Aorta (tissue), 5 donors: ENCODE measurements at regions not wholly inside any gene's neighbourhood (a gene's known extent, or its start where the extent isn't known, plus 50 kb on each side); places are given as distances from the start of the nearest gene placed in this dataset.
"Not testable (repeated sequence)": the region's sequence is repeated elsewhere in the genome, so short reads cannot be mapped to it uniquely, and the experiment has no call there.

ENCODE experiments used
- ATAC-seq: fragments of 200-7000 bp; cut with Tn5 transposase; one replicate; pipeline ENCODE4 v1.9.1; 2022; ENCODE audit warnings: moderate library complexity; ENCODE audit not compliant: low FRiP score
- DNase-seq, 2 donors: peaks; one replicate each; pipeline ENCODE4 v3.0.0-alpha.2; 2020
- H3K27ac ChIP-seq, 2 donors: one replicate each; pipeline ENCODE4 v1.5.1; 2013; ENCODE audit warnings: low read length in 2 of 2, mild to moderate bottlenecking in 2 of 2, moderate library complexity in 2 of 2, control low read depth in 1 of 2, inconsistent platforms in 1 of 2, low read depth in 1 of 2
- H3K27me3 ChIP-seq, 2 donors: one replicate each; pipeline ENCODE4 v1.6.1; 2013; ENCODE audit warnings: control low read depth in 1 of 2, low read length in 1 of 2, mild to moderate bottlenecking in 1 of 2, moderate library complexity in 1 of 2; ENCODE audit not compliant: insufficient read depth in 2 of 2, control insufficient read depth in 1 of 2
- H3K36me3 ChIP-seq, 2 donors: one replicate each; pipeline ENCODE4 v1.6.1; 2013; ENCODE audit warnings: control low read depth in 1 of 2, low read length in 1 of 2, mild to moderate bottlenecking in 1 of 2; ENCODE audit not compliant: insufficient read depth in 2 of 2, control insufficient read depth in 1 of 2
- H3K4me1 ChIP-seq, 2 donors: one replicate each; pipeline ENCODE4 v1.6.1; 2013; ENCODE audit warnings: low read length in 2 of 2, control low read depth in 1 of 2, mild to moderate bottlenecking in 1 of 2, moderate library complexity in 1 of 2; ENCODE audit not compliant: insufficient read depth in 2 of 2, control insufficient read depth in 1 of 2
- H3K4me3 ChIP-seq, 2 donors: one replicate each; pipeline ENCODE4 v1.5.1; 2013; ENCODE audit warnings: low read length in 2 of 2, control low read depth in 1 of 2, mild to moderate bottlenecking in 1 of 2
- H3K9me3 ChIP-seq: one replicate; pipeline ENCODE4 v1.6.1; 2013; ENCODE audit warnings: mild to moderate bottlenecking, low read length; ENCODE audit not compliant: control insufficient read depth
- WGBS, 2 donors: extraction: QIAGEN DNeasy Blood & Tissue Kit; methylation state at CpG; one replicate each; pipeline ENCODE4 v1.1.7; 2013; 5-methylcytosine and 5-hydroxymethylcytosine counted together
- intact Hi-C, 2 donors: fragments of 100-400 bp; cut with DNase I; formaldehyde crosslinking; loops; one replicate each; pipeline versions ENCODE4 v1.14.2 to v1.15.0; 2022
- donor health status: healthy with polysubstance abuse.
- donor health status: Bipolar disorder and iron deficiency.
- donor health status: DM: no; HTN: no; CAD: no.
- donor health status: DM: no; HTN: no; CAD: no.
- donor health status: DM: yes; HTN: yes; CAD: no.

GRCh38 chr9:93886911-93887310 is 68.2 kb downstream of the BARX1 start:
- no peaks in the 10 kb centered on the region for H3K27me3 ChIP-seq
- no peak overlapping the region for H3K4me3 ChIP-seq
- H3K27ac ChIP-seq, result no peak overlapping the region
- no peak for DNase-seq
- no peaks in the 10 kb centered on the region for H3K36me3 ChIP-seq
- 65 to 68% methylated on average over 7 of the region's 7 CpGs for WGBS, 2 donors
- ATAC-seq, result no peak
- H3K4me1 ChIP-seq, result no peaks in the 10 kb centered on the region
- intact Hi-C loops, result no loop called here
- peaks cover 5% of the 10 kb centered on the region for H3K9me3 ChIP-seq

DNA sequence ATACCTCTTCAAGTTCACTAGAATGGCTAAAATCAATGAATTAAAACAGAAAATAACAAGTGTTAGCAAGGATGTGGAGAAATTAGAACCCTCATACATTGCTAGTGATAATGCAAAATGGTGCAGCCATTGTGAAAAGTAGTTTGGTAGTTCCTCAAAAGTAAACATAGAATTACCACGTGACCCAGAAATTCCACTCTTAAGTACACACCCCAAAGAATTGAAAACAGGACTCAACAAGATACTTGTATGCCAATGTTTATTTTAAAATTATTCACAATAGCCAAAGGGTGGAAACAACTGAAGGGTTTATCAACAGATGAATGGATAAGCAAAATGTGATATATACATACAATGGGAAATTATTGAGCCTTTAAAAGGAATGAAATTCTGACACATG is 70.3 kb downstream of the BARX1 start:
- WGBS, 2 donors, result 33 to 34% methylated on average over 1 of the region's 1 CpG
- no peak for ATAC-seq
- Histone ChIP-seq H3K9me3 (peaks cover 6% of the 10 kb centered on the region), H3K4me3 (no peak overlapping the region), H3K36me3 (no peaks in the 10 kb centered on the region), H3K27me3 (no peaks in the 10 kb centered on the region), H3K4me1 (no peaks in the 10 kb centered on the region), H3K27ac (no peak overlapping the region)
- no peak for DNase-seq
- intact Hi-C loops, result no loop called here

GRCh38 chr9:93879662-93880407 is 75.3 kb downstream of the BARX1 start:
- ATAC-seq, intact Hi-C loops, H3K4me1 ChIP-seq, H3K9me3 ChIP-seq, H3K4me3 ChIP-seq, H3K27me3 ChIP-seq, H3K27ac ChIP-seq, DNase-seq, H3K36me3 ChIP-seq: not testable (repeated sequence)
- 95% methylated on average over 34 to 35 of the region's 35 CpGs for WGBS, 2 donors

GRCh38 chr9:93875330-93875729 is 79.8 kb downstream of the BARX1 start:
- ATAC-seq (no peak), DNase-seq (no peak)
- Histone ChIP-seq H3K4me1 (no peaks in the 10 kb centered on the region), H3K27me3 (no peaks in the 10 kb centered on the region), H3K4me3 (no peak overlapping the region), H3K9me3 (peaks cover 10% of the 10 kb centered on the region), H3K36me3 (no peaks in the 10 kb centered on the region), H3K27ac (no peak overlapping the region)
- intact Hi-C loops, result no loop called here

DNA sequence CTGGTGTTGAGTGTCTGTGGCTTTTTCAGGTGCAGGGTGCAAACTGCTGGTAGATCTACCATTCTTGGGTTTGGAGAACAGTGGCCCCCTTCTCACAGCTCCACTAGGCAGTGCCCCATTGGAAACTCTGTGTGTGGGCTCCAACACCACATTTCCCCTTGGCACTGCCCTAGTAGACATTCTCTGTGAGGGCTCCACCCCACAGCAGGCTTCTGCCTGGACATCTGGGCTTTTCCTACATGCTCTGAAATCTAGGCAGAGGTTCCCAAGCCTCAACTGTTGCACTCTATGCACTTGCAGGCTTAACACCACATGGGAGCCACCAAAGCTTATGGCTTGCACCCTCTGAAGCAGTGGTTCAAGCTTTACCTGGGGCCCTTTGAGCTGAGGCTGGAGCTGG is 80.9 kb downstream of the BARX1 start:
- intact Hi-C loops, result no loop called here
- ATAC-seq, result no peak
- H3K27ac ChIP-seq, result no peak overlapping the region
- H3K4me1 ChIP-seq, result no peaks in the 10 kb centered on the region
- no peak overlapping the region for H3K4me3 ChIP-seq
- no peaks in the 10 kb centered on the region for H3K27me3 ChIP-seq
- peaks cover 10% of the 10 kb centered on the region for H3K9me3 ChIP-seq
- DNase-seq, result no peak
- no peaks in the 10 kb centered on the region for H3K36me3 ChIP-seq

DNA sequence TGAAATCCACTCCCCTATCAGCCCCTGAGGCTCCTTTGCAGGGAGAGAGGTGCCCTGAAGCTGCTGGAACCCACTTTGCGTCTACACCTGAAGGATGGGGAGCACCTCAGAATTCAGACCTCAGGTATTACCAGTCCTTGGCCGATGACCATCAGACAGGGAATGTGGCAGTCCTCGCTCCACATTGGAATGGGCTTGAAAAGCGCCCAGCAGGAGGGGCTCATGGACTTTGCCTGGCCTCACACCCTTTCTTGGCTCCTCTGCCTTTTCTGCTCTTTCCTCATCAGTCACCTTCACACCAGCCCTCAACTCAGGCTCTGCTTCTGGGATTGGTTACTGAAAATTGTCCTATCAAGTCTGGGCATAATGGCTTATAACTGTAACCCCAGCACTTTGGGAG is 83.9 kb downstream of the BARX1 start:
- DNase-seq (no peak), ATAC-seq (no peak)
- Histone ChIP-seq H3K4me3 (no peak overlapping the region), H3K9me3 (peaks cover 10% of the 10 kb centered on the region), H3K27ac (no peak overlapping the region), H3K4me1 (no peaks in the 10 kb centered on the region), H3K36me3 (no peaks in the 10 kb centered on the region), H3K27me3 (no peaks in the 10 kb centered on the region)
- 87 to 90% methylated on average over 4 of the region's 4 CpGs for WGBS, 2 donors
- intact Hi-C loops, result no loop called here

DNA sequence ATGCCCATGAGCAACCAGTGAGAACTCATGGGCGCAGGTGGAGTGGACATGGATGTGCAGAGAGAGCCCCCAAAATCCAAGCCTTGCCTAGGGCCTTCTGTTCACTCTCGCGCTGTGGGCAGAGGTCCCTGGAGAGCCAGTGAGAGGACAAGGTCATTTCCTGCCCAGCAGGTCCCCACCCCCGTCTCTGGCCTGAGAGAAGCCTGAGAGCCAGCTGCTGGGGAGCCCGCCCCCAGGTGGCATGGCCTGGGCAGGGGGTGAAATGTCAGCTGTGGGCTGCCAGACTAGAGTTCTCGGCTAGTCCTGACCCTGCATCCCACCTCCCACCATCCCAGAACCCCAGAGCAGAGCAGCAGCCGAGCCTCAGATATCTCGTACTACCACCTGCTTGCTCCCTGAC is 85.3 kb downstream of the BARX1 start:
- intact Hi-C loops, result no loop called here
- Histone ChIP-seq H3K4me1 (no peaks in the 10 kb centered on the region), H3K4me3 (no peak overlapping the region), H3K27ac (no peak overlapping the region), H3K27me3 (no peaks in the 10 kb centered on the region), H3K9me3 (peaks cover 8% of the 10 kb centered on the region), H3K36me3 (no peaks in the 10 kb centered on the region)
- ATAC-seq (no peak), DNase-seq (no peak)
- WGBS, 2 donors, result 84 to 86% methylated on average over 8 of the region's 8 CpGs

DNA sequence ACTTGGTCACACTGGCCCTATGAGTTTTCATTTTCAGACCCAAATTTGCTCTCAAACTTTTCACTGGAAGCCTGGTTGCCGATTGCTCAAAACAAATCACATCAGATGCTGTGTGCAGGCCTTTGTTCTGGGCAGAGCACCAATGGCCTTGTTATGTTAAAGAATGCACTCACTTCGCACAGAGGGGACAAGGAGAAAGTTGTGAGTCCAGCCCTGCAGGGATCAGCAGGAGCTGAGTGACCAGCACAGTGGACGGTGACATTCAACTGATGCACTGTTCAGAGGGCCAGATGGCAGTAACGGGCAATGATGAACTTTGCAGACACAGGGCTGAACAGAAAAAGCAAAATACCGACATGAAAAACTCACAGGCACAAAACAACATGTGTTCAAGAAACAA is 86.1 kb downstream of the BARX1 start:
- Histone ChIP-seq H3K9me3 (peaks cover 5% of the 10 kb centered on the region), H3K4me1 (no peaks in the 10 kb centered on the region), H3K27me3 (no peaks in the 10 kb centered on the region), H3K36me3 (no peaks in the 10 kb centered on the region), H3K4me3 (no peak overlapping the region), H3K27ac (no peak overlapping the region)
- intact Hi-C loops, result no loop called here
- 62 to 67% methylated on average over 5 of the region's 5 CpGs for WGBS, 2 donors
- ATAC-seq (no peak), DNase-seq (no peak)

- H3K4me3 ChIP-seq, result no peak overlapping the region
- intact Hi-C loops, result no loop called here
- DNase-seq, result no peak
- WGBS, 2 donors, result 85 to 86% methylated on average over 5 of the region's 5 CpGs
- no peaks in the 10 kb centered on the region for H3K36me3 ChIP-seq
- H3K4me1 ChIP-seq, result no peaks in the 10 kb centered on the region
- ATAC-seq, result no peak
- H3K9me3 ChIP-seq, result no peaks in the 10 kb centered on the region
- H3K27ac ChIP-seq, result no peak overlapping the region
- H3K27me3 ChIP-seq, result no peaks in the 10 kb centered on the region
Observed at GRCh38 chr9:93865716-93866115, 89.4 kb downstream of the BARX1 start.
